ENCODE measurements at regions not wholly inside any gene's neighbourhood (a gene's known extent, or its start where the extent isn't known, plus 50 kb on each side); places are given as distances from the start of the nearest gene placed in this dataset.

DNA sequence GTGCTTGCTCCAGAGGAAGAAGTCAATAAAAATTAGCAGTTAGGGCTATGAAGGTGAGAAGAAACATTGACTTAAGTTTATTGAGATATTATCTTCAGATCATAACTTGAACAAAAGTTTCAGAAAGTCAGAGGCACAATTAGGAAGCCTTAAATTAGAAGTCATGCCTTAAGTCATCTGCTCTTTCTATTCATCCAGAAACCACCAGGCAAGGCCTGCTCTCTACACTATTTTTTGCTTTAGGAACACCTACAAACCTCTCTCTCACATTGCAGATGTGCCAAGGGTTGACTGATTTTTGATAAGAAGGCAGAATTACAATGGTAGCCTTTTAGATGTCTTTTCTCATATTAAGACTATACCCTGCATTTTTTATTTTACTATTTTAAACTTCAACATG is 268.7 kb downstream of the SPRY2 start:
- TF ChIP-seq, protein P1, sequence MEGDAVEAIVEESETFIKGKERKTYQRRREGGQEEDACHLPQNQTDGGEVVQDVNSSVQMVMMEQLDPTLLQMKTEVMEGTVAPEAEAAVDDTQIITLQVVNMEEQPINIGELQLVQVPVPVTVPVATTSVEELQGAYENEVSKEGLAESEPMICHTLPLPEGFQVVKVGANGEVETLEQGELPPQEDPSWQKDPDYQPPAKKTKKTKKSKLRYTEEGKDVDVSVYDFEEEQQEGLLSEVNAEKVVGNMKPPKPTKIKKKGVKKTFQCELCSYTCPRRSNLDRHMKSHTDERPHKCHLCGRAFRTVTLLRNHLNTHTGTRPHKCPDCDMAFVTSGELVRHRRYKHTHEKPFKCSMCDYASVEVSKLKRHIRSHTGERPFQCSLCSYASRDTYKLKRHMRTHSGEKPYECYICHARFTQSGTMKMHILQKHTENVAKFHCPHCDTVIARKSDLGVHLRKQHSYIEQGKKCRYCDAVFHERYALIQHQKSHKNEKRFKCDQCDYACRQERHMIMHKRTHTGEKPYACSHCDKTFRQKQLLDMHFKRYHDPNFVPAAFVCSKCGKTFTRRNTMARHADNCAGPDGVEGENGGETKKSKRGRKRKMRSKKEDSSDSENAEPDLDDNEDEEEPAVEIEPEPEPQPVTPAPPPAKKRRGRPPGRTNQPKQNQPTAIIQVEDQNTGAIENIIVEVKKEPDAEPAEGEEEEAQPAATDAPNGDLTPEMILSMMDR (optimal IDR thresholded peaks at IDR 0.05 in 1 of 3, IDR thresholded peaks at IDR 0.05 in 1 of 3, conservative IDR thresholded peaks at IDR 0.05 in 1 of 3; ENCODE audit: extremely low read depth in 1 of 3, insufficient read depth in 2 of 3, low read length in 3 of 3), result no peak
- TF ChIP-seq EZH2 (IDR thresholded peaks at IDR 0.05; ENCODE audit: low read length), result no peak

All from keratinocyte (primary cell).